T-helper 1 cell treated with Interleukin-12 subunit alpha and Interleukin-12 subunit beta and Interleukin-4 antibody, amounts not matched to agents 30 μg/mL and 1 μg/mL, for 36 hours (primary cell): ENCODE measurements at regions not wholly inside any gene's neighbourhood (a gene's known extent, or its start where the extent isn't known, plus 50 kb on each side); places are given as distances from the start of the nearest gene placed in this dataset.

ENCODE experiments used
- H3K27ac Mint-ChIP-seq: one replicate; pipeline ENCODE4 v1.8.0; 2021; ENCODE audit warnings: mild to moderate bottlenecking, mixed read lengths
- H3K27me3 Mint-ChIP-seq: one replicate; pipeline ENCODE4 v1.8.0; 2021; ENCODE audit warnings: low read depth, mixed read lengths
- H3K36me3 Mint-ChIP-seq: one replicate; pipeline ENCODE4 v1.8.0; 2021; ENCODE audit warnings: low read depth, mixed read lengths
- H3K4me1 Mint-ChIP-seq: one replicate; pipeline ENCODE4 v1.8.0; 2021; ENCODE audit warnings: low read depth, mixed read lengths
- H3K4me3 Mint-ChIP-seq: one replicate; pipeline ENCODE4 v1.8.0; 2021; ENCODE audit warnings: mild to moderate bottlenecking, moderate library complexity, mixed read lengths
- H3K9me3 Mint-ChIP-seq: one replicate; pipeline ENCODE4 v1.8.0; 2021; ENCODE audit warnings: mixed read lengths

DNA sequence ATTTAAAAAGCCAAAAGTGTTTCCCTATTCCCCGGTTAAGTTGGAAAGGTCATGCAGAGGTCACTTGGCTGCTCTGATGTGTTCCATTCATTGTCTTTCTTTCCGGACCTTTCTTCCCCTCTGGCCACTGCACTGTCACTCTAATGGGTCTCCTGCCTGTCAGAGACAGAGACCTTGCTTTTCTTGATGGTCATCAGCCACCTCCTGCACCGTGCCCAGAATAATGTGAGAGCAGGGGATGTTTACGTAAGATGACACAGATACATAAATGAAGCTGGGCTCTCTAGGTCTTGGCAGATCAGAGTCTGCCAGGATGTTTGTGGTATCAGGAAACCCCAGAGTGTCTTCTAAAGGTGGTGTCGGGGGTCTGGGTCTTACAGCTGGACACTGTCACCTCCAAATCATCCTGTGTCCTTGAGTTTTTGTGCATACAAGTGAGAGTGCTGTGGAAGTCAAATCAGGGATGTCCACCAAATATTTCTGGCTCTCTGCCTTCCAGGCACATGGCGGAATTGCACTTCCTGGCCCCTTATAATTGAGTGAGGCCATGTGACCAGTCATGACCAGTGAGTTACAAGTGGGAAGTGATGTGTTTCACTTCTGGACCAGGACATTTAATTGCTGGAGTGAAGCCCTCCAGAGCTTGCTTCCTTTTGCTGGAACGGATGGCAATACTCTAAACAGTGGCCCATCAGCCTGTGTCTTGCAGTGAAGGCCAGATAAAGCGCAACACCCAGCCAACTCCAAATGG, 130.6 kb upstream of the ATP6AP2 start:
- Mint-ChIP-seq H3K36me3 (no peaks in the 10 kb centered on the region), H3K27ac (no peak overlapping the region), H3K27me3 (no peaks in the 10 kb centered on the region), H3K4me1 (no peaks in the 10 kb centered on the region), H3K9me3 (no peaks in the 10 kb centered on the region), H3K4me3 (no peak overlapping the region)

DNA sequence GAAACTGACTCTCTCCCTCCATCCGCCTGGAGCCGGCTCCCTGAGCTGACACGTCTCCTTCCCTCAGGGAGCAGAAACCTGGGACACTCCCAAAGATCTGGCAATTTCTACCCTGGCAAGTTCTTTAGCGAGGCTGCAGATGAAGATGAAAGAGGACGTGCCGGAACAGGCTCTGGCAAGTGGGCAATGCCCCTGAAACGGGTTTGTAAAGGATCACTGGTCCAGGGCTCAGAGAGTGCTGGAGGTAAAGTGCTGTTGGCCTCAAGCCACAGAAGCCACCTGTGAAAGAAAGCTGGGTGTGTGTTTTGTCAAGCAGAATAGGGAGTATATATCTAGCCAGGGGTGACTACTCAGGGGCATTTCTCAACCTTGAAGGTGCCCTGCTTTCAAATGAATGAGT, 131.4 kb upstream of the ATP6AP2 start:
- Mint-ChIP-seq H3K4me3 (no peak overlapping the region), H3K27me3 (no peaks in the 10 kb centered on the region), H3K27ac (no peak overlapping the region), H3K9me3 (no peaks in the 10 kb centered on the region), H3K36me3 (no peaks in the 10 kb centered on the region), H3K4me1 (no peaks in the 10 kb centered on the region)

DNA sequence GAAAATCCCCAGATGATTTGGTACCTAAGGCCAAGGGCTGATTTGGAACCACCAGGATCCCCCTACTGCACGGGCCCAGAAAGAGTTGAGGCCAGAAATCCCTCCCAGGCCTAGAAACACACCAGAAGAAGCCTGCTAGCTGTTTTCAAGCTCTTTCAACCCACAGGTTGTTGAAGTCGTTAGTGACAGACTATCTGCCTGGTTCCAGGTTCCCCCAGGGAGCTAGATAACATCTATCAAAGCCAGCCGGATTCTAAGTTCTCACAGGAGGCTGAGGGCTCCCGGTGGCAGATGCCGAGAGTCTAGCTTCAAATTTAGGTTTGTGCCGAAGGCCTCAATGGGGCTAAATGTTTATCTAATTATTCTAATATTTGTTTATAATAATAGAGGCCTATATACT, 132.0 kb upstream of the ATP6AP2 start:
- Mint-ChIP-seq H3K27me3 (no peaks in the 10 kb centered on the region), H3K9me3 (no peaks in the 10 kb centered on the region), H3K4me3 (no peak overlapping the region), H3K4me1 (no peaks in the 10 kb centered on the region), H3K27ac (no peak overlapping the region), H3K36me3 (no peaks in the 10 kb centered on the region)

DNA sequence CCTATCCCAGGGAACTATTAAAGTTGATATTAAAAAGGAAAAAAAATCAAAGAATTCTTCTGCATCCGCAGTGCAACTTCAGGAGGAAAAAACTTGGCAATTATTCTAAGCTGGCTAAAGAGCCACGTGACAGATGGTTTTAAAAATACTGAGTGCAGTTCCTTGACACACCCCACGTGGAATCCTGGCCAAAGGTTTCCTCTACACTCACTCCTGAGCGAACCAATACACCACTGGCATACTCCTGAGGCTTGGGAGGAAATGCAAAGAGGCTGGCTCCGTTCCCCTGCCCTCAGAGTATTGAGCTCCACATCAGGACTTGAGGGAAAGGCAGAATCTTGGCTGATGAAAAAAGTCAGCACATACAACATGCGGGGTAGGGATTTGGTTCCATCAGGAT, 133.8 kb upstream of the ATP6AP2 start:
- Mint-ChIP-seq H3K27ac (no peak overlapping the region), H3K4me1 (no peaks in the 10 kb centered on the region), H3K9me3 (no peaks in the 10 kb centered on the region), H3K27me3 (peaks cover 4% of the 10 kb centered on the region), H3K36me3 (no peaks in the 10 kb centered on the region), H3K4me3 (no peak overlapping the region)

DNA sequence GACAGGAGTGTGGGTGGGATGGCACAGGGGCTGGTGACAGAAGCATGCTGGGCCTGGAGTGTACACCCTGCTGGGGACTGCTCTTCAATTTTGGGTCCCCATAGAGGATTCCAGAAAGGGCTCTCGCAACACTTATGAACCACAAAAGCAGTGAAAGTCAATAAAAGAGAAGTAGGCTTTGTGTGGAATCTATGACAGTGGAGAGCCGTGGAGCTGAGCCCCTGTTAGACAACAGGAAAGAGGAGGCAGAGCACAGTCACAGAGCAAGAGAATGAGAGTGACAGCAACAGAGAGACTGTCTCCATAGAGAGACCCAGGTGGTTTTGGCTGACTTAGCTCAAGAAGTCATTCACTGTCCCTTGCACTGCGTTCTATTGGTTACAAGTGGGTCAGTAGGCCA, 135.1 kb upstream of the ATP6AP2 start:
- no peaks in the 10 kb centered on the region for H3K36me3 Mint-ChIP-seq
- H3K27ac Mint-ChIP-seq: no peak overlapping the region
- peaks cover 7% of the 10 kb centered on the region for H3K27me3 Mint-ChIP-seq
- H3K4me1 Mint-ChIP-seq: no peaks in the 10 kb centered on the region
- H3K9me3 Mint-ChIP-seq: no peaks in the 10 kb centered on the region
- no peak overlapping the region for H3K4me3 Mint-ChIP-seq

DNA sequence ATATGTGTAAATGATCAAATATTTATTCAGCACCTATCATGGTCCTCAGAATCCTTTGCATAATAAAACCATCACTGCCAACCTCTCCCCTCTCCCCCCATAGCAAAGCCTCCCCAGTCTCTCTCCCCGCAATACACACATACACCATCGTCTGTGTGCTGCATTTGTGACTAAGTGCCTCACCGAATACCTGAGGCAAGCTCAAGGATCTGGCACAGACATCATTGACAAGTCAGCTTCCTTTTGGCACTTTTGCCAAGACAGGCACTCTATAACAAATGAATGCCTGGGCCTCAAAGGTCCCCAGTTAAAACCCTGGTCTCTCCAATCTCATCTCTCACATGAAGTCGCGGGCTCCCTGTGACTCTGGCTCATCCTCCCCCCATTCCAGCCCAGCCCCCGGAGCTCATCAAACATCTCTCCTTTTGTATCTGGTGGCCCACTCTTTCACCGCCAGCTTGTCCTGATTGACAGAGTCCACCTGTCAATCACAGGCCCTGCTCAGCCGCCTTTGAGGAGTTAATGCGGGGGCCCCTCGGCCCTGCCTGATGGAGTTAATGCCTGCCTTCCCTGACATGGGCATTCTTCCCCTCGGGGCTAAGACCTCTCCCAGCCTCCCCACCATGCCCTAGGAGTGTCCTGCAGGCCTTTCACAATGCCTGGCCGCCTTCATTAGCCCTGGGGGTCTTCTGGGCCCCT, 135.8 kb upstream of the ATP6AP2 start:
- no peaks in the 10 kb centered on the region for H3K9me3 Mint-ChIP-seq

DNA sequence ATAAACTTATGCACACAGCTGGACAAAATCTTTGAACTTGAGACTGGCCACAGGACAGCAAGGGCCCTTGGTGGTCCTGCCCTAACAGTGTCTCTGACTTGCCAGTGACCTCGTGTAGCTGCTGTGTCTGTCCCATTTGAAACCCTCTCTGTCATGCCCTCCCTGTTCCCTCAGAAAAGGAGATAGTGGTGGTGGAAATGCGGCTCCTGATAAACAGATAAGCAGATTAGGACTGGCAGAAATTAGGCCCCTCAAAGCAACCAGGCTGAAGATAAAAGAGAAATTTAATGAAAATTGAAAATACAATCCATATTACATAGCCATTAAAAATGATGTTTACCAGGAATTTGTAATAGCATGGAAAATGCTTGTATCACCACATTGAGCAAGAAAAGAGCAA, 136.6 kb upstream of the ATP6AP2 start:
- Mint-ChIP-seq H3K27ac (no peak overlapping the region), H3K27me3 (peaks cover 7% of the 10 kb centered on the region), H3K9me3 (no peaks in the 10 kb centered on the region), H3K4me3 (no peak overlapping the region), H3K36me3 (no peaks in the 10 kb centered on the region), H3K4me1 (peaks cover 2% of the 10 kb centered on the region)

More for the DNA sequence above, 135.8 kb upstream of the ATP6AP2 start:
- peaks cover 7% of the 10 kb centered on the region for H3K27me3 Mint-ChIP-seq
- no peak overlapping the region for H3K4me3 Mint-ChIP-seq
- H3K4me1 Mint-ChIP-seq: no peaks in the 10 kb centered on the region
- no peak overlapping the region for H3K27ac Mint-ChIP-seq
- H3K36me3 Mint-ChIP-seq: no peaks in the 10 kb centered on the region

DNA sequence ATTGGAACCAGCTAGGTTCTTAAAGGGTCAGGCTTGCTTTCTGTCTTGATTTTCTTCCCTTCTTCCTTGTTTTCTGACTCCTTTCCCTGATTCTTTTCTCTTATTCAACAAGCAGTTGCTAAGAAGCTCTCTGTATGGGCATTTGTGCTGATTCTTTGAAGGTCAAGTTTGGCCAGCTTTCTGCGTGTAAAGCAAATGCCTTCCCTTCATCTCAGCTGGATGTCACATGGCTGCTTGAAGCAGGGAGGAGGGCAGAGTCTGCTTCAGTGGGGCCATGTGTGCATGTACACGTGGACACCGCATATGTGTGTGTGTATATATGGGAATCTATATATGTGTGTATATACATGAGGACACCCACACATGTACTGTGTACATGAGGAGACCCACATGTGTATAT, 139.9 kb upstream of the ATP6AP2 start:
- H3K9me3 Mint-ChIP-seq: no peaks in the 10 kb centered on the region
- H3K27ac Mint-ChIP-seq: no peak overlapping the region
- no peaks in the 10 kb centered on the region for H3K36me3 Mint-ChIP-seq
- H3K27me3 Mint-ChIP-seq: peaks cover 7% of the 10 kb centered on the region
- peaks cover 2% of the 10 kb centered on the region for H3K4me1 Mint-ChIP-seq
- H3K4me3 Mint-ChIP-seq: no peak overlapping the region

DNA sequence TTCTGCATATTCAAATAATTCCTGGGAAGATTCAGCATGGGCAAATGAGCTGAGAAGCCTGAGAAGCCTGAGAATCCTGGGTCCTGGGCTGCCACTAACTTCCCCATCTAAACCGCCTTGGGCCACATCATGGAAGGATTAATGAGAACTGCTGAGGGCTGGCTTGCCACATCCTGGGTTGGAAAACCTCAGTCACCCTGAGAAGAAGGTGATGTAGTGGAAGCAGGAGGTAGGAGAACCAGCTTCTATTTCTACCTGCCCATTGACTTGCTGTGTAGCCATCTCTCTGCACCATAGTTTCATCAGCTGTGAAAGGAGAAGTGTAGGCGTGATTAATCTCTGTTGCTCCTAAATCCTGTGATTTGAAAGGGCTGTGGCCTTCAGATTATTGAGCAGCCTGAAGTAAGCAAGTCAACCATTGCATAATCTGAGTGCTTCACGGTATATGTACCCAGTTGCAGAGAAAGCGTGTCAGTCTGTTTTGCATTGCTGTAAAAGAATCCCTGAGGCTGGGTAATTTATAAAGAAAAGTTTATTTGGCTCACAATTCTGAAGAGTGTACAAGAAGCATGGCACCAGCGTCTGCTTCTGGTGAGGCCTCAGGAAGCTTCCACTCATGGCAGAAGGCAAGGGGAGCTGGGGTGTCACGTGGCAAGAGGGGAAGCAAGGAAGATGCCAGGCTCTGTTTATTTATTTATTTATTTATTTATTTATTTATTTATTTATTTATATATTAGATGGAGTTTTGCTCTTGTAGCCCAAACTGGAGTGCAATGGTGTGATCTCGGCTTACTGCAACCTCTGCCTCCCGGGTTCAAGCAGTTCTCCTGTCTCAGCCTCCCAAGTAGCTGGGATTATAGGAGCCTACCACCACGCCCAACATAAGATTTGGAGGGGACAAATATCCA, 140.9 kb upstream of the ATP6AP2 start:
- Mint-ChIP-seq H3K27me3 (peaks cover 7% of the 10 kb centered on the region), H3K4me3 (no peak overlapping the region), H3K27ac (no peak overlapping the region)

DNA sequence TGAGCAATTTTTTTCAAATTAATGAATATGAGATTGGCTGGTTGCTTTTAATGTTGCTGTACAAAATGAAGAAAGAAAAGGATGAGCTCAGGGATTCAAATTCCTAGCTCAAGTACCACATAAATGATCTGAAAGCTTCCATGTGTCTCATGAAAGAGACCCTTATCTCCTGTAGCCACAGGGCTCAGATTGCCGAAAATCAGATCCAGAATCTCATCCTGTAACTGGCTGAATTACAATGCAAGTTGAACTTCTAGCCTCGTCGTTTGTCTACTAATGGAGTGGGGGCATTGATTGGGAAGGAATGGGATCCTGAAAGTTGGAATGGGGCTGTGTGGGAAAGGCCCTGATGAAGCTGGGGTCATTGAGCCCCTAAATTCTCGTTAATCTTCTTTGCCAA, 143.4 kb upstream of the ATP6AP2 start:
- Mint-ChIP-seq H3K9me3 (no peaks in the 10 kb centered on the region), H3K27me3 (peaks cover 3% of the 10 kb centered on the region), H3K4me3 (no peak overlapping the region), H3K36me3 (no peaks in the 10 kb centered on the region), H3K4me1 (peaks cover 2% of the 10 kb centered on the region), H3K27ac (no peak overlapping the region)

More for the DNA sequence above, 140.9 kb upstream of the ATP6AP2 start:
- Mint-ChIP-seq H3K4me1 (peaks cover 2% of the 10 kb centered on the region), H3K36me3 (no peaks in the 10 kb centered on the region), H3K9me3 (no peaks in the 10 kb centered on the region)

DNA sequence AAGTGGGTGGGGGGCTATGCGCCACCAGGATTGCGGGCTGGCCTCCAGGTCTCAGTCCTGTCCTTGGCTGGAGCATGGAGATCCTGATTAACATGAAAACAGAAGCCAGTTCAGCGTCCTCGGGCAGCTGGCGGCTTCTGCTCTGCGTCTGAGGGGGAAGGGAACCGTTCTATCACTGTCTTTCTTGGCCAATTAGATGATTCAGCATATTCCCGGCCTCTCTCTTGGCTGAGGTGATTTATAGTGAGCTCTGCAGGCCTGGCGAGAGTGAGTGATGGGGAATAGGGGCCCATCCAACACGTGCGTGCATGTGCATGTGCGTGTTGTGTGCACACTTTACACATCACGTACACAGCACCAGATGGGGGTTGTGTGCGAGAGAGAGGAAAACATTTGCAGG, 145.8 kb upstream of the ATP6AP2 start:
- peaks cover 3% of the 10 kb centered on the region for H3K36me3 Mint-ChIP-seq
- no peak overlapping the region for H3K4me3 Mint-ChIP-seq
- H3K4me1 Mint-ChIP-seq: peaks cover 2% of the 10 kb centered on the region
- H3K27ac Mint-ChIP-seq: no peak overlapping the region
- H3K27me3 Mint-ChIP-seq: no peaks in the 10 kb centered on the region
- peaks cover 6% of the 10 kb centered on the region for H3K9me3 Mint-ChIP-seq

DNA sequence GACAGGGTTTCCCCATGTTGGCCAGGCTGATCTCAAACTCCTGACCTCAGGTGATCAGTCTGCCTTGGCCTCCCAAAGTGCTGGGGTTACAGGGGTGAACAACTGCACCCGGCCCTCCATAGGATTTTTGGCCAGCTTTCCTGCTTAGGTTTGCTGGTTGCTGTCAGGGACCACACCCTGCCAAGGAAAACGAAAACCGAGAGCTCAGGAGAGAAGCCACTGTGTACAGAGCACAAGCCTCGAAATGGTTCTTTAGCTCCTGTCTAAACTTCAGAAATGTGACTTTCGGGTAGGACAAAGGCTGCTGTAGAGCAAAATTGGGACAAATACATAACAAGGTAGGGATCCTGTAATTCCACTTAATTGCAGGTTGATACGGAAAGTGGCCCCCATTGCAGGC, 146.3 kb upstream of the ATP6AP2 start:
- Mint-ChIP-seq H3K9me3 (peaks cover 6% of the 10 kb centered on the region), H3K27me3 (no peaks in the 10 kb centered on the region)

DNA sequence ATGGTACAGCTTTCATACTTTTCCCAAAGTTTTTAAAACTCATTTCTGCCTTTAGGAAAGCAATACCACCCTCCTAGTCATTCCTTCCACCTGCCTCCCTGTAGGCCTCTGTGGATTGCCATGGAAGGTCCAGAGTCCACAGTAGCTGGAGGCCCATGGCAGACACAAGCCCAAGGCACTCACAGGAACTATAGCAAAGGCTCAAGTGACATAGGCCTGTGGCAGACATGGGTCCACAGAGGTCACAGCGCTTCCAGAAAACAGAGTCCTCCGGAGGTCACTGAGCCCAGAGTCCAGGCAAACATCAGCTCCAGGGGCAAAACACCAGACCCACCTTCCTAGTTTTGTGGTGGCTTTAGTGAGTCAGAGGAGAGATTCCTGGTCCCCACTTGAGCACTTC, 147.6 kb upstream of the ATP6AP2 start:
- H3K4me3 Mint-ChIP-seq: no peak overlapping the region
- H3K36me3 Mint-ChIP-seq: peaks cover 3% of the 10 kb centered on the region
- no peaks in the 10 kb centered on the region for H3K27me3 Mint-ChIP-seq
- H3K27ac Mint-ChIP-seq: no peak overlapping the region
- peaks cover 6% of the 10 kb centered on the region for H3K9me3 Mint-ChIP-seq
- no peaks in the 10 kb centered on the region for H3K4me1 Mint-ChIP-seq

More for the DNA sequence above, 146.3 kb upstream of the ATP6AP2 start:
- Mint-ChIP-seq H3K27ac (no peak overlapping the region), H3K4me3 (no peak overlapping the region), H3K36me3 (peaks cover 3% of the 10 kb centered on the region), H3K4me1 (peaks cover 2% of the 10 kb centered on the region)

DNA sequence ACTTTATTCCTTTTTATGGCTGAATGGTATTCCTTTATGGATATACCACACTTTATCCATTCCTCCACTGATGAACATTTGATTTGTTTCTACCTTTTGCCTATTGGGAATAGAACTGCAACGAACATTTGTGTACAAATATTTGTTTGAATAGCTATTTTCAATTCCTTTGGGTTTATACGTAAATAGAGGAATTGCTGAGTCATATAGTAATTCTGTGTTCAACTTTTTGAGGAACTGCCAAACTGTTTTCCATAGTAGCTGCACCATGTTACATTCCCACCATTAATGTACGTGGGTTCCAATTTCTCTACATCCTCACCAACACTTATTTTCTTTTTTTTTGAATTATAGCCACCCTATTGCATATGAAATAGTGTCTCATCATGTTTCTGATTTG, 156.5 kb upstream of the ATP6AP2 start:
- Mint-ChIP-seq H3K36me3 (no peaks in the 10 kb centered on the region), H3K4me1 (peaks cover 2% of the 10 kb centered on the region), H3K9me3 (peaks cover 3% of the 10 kb centered on the region), H3K27ac (no peak overlapping the region), H3K4me3 (no peak overlapping the region), H3K27me3 (no peaks in the 10 kb centered on the region)
